OCI-LY3 (cell line): ENCODE measurements at regions not wholly inside any gene's neighbourhood (a gene's known extent, or its start where the extent isn't known, plus 50 kb on each side); places are given as distances from the start of the nearest gene placed in this dataset.

Experiments
- EZH2phosphoT487 ChIP-seq: fragments of 200-600 bp; shearing (Covaris generic); IDR thresholded peaks from 2 replicates; pipeline ENCODE4 v1.6.1; 2018; ENCODE audit warnings: antibody characterized with exemption, mixed run types, low read depth
- TF ChIP-seq, protein P1 (sequence below): fragments of 200-600, 300-600 bp; sonication (generic); IDR thresholded peaks from 2 replicates; pipeline ENCODE4 v1.5.1; 2014; ENCODE audit warnings: antibody characterized with exemption, low read length, low read depth

DNA sequence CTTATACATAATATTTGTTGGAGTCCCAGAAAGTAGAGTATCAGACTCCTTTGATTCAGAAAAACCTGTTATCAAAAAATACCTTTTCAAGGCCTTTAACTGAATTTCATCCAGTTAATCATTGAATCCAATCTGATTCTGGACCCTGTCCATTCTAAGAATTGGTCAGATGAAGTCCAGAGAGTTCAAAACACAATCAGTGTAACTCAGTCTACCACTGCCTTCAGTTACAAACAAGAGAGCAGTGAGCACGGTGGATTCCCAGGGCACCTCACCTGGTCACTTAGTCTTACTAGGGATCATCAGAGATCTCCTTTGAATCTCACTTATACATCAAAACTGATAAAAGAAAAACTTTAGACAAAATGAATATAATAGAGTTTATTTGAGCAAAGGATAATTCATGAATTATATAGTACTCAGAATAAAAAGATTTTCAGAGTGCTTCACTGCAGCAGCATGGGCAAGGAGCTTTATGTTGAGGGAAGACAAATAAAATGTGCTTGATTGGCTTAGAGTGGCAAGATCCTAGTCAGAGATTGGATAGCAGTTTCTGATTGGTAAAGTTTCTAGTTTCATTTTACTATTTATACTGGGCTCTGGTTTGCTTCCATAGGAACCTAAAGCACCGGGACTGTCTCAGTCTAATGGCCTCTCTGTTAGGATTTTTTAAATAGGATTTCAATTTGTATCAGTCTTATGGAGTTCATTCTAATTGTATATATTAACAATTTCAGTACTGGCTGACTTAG is 474.9 kb upstream of the GOLIM4 start:
- TF ChIP-seq, protein P1, sequence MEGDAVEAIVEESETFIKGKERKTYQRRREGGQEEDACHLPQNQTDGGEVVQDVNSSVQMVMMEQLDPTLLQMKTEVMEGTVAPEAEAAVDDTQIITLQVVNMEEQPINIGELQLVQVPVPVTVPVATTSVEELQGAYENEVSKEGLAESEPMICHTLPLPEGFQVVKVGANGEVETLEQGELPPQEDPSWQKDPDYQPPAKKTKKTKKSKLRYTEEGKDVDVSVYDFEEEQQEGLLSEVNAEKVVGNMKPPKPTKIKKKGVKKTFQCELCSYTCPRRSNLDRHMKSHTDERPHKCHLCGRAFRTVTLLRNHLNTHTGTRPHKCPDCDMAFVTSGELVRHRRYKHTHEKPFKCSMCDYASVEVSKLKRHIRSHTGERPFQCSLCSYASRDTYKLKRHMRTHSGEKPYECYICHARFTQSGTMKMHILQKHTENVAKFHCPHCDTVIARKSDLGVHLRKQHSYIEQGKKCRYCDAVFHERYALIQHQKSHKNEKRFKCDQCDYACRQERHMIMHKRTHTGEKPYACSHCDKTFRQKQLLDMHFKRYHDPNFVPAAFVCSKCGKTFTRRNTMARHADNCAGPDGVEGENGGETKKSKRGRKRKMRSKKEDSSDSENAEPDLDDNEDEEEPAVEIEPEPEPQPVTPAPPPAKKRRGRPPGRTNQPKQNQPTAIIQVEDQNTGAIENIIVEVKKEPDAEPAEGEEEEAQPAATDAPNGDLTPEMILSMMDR: no peak
- TF ChIP-seq EZH2phosphoT487: no peak
